GM04504 (cell line): ENCODE measurements at regions not wholly inside any gene's neighbourhood (a gene's known extent, or its start where the extent isn't known, plus 50 kb on each side); places are given as distances from the start of the nearest gene placed in this dataset.

Experiments
- DNase-seq: peaks from one replicate; pipeline ENCODE4 v3.0.0-alpha.2; 2012; ENCODE audit warnings: low read depth

DNA sequence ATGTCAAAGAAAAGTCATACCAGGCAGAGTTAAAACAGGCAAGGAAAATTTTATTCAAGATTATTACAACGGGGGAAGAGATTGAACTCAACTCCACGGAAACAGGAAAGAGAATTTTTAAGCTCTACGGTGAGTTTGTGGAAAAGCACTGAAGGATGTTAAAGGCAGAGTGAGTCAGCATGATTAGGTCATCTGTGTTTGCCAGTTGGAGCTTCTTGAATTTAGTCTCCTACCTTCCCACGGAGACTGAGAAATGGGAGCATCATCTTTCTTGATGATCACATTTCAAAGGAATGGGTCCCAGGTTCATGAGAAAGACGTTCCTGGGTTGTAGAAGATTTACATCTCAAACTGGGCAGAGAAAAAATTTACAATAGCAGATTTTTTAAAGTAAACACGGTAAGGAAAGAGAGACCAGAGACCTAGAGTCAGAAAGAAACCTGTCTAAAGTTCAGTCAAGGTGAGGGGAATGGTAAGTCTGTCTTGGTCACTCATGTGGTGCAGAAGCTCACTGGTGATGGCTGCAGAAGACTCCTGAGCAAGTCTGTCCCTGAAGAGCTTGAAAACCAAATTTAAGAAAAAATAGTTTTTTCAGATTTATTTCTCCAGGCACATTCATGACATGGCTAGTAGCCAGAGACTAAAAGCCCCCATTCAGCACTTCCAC lies 516.9 kb upstream of the LRRN3 start:
- peak; percentile 18 for DNase-seq

DNA sequence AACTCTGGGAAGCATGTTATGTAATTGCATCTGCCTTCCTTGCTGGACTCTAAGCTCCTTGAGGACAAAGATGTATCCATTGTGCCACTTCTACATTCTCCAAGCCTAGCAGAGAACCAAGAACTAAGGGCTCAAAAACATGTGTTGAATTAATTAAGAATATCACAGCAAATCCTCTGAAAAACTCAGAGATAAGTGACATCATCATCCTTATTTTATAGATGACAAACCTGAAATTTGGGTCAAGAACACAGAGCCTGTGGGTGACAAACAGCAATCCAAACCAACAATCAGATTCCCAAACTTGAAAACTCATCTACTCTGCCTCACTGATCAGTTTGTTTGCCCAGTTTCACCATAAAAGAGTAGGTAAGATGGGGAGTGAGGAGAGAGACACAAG lies 503.6 kb upstream of the LRRN3 start:
- no peak for DNase-seq

DNA sequence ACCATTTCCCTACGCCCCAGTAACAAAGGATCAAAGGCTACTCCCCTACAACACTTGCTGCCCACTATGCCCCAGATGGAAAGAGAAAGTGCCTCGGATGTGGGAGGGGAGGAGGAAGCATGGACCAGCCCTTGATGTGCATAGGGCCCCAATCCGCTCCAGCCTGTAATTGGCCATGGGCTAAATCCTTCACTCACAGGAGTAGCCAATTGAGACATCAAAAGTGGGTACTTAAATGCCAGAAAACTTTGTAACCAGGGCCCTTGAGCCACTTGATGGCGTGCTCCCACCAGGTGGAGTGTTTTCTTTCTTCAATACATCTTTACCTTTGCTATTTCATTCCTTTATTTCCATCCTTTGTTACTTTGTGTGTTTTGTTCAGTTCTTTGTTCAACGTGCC lies 500.5 kb upstream of the LRRN3 start:
- no peak for DNase-seq

DNA sequence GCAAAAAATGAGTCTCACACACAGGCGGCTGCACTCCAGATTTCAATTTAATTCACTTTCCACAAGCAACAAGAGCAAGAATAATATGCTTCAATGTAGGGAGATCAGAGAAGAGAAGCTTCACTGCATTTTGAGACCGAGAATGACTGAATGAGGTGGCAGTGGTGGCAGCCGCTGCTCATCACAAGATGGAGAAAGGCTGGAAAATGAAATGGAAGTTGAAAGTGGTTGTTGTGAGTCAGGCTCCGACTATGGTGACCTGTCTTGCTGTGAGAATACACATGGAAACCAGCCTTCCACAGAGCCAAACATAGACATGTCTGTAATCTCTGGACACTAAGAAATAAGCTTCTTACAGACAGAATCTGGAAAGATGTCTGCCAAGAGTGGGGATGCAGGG lies 499.6 kb upstream of the LRRN3 start:
- no peak for DNase-seq

DNA sequence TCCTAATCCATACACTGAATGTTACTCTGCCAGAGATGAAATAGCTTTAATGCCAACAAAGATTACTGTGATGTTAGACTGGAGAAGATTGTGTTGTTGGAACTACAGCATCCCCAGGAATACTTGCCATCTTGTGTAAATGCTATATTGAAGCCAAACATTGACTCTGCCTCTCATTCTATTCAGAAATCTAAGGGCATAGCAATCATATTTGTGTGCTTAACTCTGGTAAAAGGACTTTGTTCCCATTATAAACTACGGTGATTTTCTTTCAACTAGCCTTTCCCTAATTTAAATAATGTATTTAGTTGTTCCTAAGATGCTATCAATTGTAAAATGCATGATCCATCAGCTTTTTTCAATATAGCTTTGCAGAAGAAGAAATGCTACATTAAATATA lies 498.4 kb upstream of the LRRN3 start:
- no peak for DNase-seq

DNA sequence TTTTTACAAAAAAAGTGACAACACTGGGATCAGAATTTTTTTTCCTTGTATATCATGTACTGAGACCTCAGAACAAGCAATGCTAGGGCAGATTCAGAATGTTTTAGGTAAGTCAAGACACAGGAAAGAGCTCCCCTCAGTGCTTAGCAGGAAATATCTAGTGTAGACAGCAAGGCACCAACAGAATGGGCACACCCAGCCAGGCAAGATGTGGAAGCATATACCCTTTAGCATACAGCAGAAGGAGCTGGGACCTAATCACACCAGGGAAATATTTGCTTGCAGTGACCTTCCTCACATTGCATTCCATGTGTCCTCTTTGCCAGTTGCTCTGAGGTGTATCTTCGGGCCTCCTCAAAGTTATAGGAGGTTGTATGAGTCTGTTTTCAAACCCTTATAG lies 497.6 kb upstream of the LRRN3 start:
- DNase-seq, result no peak

DNA sequence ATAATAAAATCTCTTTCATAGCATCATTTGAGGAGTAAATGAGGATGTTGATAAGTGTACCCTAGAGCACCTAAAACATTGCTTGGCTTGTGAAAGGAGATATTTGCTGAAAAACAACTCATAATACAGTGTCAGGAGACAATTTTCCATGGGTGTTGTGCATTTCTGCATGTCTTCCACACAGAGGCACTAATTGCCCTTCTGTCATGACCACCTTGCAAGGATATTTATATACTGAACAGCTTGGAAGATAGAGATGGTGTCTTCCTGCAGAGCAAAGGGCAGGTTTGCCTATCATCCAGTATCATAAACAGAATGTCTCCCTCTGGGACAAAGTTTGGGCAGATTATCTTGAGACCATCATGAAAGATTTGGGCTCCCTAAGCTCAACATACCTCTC lies 495.2 kb upstream of the LRRN3 start:
- no peak for DNase-seq

DNA sequence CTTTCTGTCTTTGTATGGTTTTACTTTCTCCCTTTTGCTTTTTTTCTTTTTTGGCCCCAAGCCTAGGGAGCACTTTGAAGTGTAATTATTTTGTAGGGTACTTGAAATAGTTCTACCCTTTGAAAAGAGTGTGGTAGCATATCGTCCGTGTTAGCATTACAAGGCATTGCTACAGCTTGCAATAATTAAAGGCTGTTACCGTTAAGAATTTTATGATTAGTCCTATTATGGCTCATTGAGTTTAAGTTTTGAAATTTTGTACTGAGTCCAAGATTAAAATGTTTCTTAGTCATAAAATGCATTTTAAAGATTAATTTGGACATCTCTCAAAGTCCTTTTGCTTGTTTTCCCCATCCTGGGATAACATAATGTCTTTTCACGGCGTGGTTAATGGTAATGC lies 490.0 kb upstream of the LRRN3 start:
- DNase-seq, result no peak

DNA sequence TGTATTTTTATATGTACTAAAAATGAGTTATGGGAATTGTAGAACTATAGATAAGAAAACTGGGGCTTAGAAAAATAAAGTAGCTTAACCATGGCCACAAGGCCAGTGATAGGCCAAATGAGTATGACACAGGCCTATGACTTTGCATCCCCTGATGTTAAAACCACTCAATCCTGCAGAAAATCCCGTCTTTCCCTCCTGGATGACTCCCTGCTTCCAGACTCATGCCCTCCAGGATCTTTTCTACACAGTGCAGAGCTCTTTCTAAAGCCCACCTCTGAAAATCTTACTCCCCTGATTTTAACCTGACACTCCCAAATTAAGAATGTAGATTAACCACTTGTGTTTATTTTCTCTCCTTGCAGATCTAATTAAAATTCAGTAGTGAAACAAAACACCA lies 489.2 kb upstream of the LRRN3 start:
- DNase-seq, result no peak

DNA sequence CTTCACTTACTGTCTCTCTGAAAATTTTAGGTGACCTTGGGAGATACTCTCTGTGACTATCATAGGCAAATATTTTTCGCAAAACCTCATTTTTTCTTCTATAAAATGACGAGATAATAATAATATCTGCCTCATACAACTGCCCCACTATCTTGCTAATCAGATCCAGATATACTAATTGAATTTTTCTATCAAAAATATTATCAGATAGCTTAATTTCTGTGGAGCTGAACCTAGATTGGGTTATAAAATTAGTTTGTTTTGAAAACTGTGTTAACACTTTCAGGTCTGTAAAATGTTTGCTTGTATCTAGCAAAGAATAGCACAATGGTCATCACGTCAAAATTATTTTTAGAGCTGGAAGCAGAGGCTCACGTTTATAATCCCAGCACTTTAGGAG lies 486.7 kb upstream of the LRRN3 start:
- DNase-seq, result no peak

DNA sequence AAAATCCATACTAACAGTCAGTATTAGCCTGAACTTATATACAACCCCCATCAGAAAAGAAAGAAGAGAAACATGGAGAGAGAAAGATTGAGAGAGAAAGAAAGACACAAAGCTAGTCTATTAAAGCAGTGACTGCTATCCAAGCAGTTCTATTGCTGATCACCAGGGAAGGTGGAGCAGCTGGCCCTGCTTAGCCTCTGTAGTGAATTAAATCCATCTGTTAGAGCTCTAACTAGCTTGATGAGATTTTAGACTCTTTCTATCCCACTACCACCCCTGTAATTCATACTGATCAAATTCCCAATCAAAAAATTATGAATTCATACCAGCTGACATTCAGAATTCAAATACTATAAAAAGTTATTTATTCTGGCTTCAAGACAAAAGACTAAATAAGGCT lies 486.0 kb upstream of the LRRN3 start:
- DNase-seq, result no peak

DNA sequence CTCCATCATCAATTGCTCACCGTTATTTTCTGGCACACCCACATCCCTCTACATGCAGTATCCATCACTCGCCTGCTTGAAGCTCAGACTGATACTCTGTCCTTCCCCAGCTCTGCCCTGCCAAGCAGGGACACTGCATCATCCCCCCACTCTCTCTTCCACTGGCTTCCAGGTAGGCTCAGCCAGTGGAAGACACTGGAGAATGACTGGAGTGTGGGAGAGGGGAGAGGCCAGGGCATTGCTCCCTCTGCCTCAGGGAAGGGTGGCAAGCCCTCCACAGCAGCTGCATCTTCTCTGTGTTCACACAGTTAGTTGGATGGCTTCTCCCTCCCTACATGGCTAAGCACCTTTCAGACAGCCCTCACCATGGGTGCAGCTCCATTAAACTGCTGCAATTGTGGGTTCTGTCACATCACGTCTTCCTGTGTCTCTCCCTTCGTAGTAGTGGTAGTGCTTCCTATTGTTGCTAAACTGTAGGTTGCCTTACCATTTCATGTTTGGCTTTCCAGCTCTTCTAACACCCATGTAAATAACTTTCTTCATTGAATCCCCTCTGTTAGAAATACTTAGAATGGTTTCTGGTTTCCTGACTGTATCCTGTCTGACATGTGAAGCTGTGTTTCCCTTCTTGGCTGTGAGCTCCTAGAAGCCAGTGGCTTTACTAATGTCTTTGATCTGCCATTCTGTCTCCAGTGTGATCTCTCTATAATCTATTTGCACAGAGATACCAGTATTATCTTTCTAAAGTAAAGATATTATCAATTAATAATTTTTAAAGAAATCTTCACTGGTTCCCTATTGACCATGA lies 483.7 kb upstream of the LRRN3 start:
- DNase-seq, result no peak

DNA sequence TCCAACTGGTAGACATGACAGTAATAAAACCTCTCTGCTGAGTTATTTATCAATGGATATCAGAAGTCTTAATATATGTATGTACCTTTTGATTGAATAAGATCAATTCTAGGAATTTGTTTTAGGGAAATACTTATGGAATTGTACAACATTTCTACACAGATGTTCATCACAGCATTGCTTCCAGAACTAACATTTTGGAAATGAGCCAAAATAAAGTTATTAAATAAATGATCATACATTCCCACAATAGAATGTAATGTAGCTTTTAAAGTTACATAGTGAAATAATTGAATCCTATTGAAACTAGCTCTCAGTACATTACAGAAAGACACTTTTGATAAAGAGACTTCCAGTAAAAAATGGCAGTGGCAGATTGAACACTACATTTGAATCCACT lies 481.6 kb upstream of the LRRN3 start:
- DNase-seq, result no peak

DNA sequence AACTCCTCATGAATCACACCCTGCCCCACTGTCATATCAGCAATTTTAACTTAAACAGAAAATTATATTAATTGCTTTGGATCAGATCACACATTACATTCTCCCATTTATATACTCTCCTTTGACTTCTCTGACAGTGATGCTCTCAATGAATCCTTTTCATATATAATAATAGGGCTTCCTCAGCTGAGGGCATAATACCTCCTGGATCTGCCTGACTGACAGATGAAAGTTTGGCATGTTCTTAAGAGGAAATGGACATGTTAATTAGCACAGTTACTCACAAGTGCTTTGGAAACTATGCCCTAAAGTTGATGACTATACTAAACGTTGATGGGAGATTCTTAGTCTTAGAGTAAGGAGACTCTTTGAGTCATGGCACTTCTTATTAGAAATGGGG lies 478.2 kb upstream of the LRRN3 start:
- DNase-seq, result no peak
